K562 (cell line): ENCODE measurements at regions not wholly inside any gene's neighbourhood (a gene's known extent, or its start where the extent isn't known, plus 50 kb on each side); places are given as distances from the start of the nearest gene placed in this dataset.
A peak's percentile ranks its signal among the peaks of the same experiment; 100 is the strongest.

ENCODE experiments used
- ATAC-seq: fragments of 200-7000 bp; cut with Tn5 transposase; 3 replicates; pipeline ENCODE4 v1.9.1; 2020; ENCODE audit warnings: moderate library complexity
- BruUV-seq: library from RNA; stranded (reverse); fragments of 400-500 nt; replicated peaks from 2 replicates; lab custom pipeline; 2021; lab: Mats Ljungman, UMichigan
- CTCF ChIA-PET: fragments of 300-600 bp; formaldehyde crosslinking; extraction: SDS; loops from one replicate; lab custom pipeline; 2021; ENCODE audit warnings: low intra/inter-chr PET ratio; lab: Yijun Ruan, JAX
- POLR2A ChIA-PET: fragments of 300-600, 350-650 bp; sonication (Branson Sonifier 250); formaldehyde crosslinking; extraction: SDS; loops from one replicate; lab custom pipeline; 2021; ENCODE audit warnings: antibody characterized with exemption, inconsistent platforms; lab: Yijun Ruan, JAX
- DNase-seq, 4 experiments: peaks; one replicate each; pipeline versions ENCODE4 v3.0.0 to v3.0.0-alpha.2; 2011 to 2018; ENCODE audit warnings: low spot score in 3 of 4, mixed read lengths in 3 of 4; ENCODE audit errors: extremely low read depth in 1 of 4
- FAIRE-seq: peaks from 2 replicates; lab custom pipeline; 2011; peaks lifted over from hg19 to GRCh38; lab: Jason Lieb, UNC
- H2AFZ ChIP-seq: 2 replicates; pipeline ENCODE4 v1.6.0; 2011; ENCODE audit warnings: low read depth, low read length, control low read depth, inconsistent platforms
- H3K27ac ChIP-seq: fragments of 200-600 bp; 3 replicates; pipeline ENCODE4 v1.8.0; 2011; ENCODE audit warnings: low read depth, mild to moderate bottlenecking, control low read depth, inconsistent platforms, low read length, moderate library complexity, mixed read lengths; ENCODE audit errors: extremely low read depth
- H3K27me3 ChIP-seq, 2 experiments: fragments of 300-600 bp in 1 of 2; 2 replicates in 1 of 2; 3 replicates in 1 of 2; pipeline versions ENCODE4 v1.6.0 to v1.8.0; 2011; ENCODE audit warnings: inconsistent platforms in 2 of 2, low read length in 2 of 2, mild to moderate bottlenecking in 1 of 2, mixed read lengths in 1 of 2, moderate library complexity in 1 of 2; ENCODE audit not compliant: control insufficient read depth in 2 of 2, insufficient read depth in 2 of 2
- H3K36me3 ChIP-seq: fragments of 300-600 bp; 3 replicates; pipeline ENCODE4 v1.8.0; 2011; ENCODE audit warnings: mild to moderate bottlenecking, low read length, inconsistent platforms; ENCODE audit not compliant: control insufficient read depth, insufficient read depth
- H3K4me1 ChIP-seq, 2 experiments: fragments of 200-600 bp in 1 of 2; replicated peaks in 1 of 2; 2 replicates in 1 of 2; 3 replicates in 1 of 2; pipeline versions ENCODE4 v1.5.1 to v1.8.0; 2011; ENCODE audit warnings: inconsistent platforms in 2 of 2, low read length in 2 of 2, mild to moderate bottlenecking in 1 of 2, mixed read lengths in 1 of 2, moderate library complexity in 1 of 2; ENCODE audit not compliant: control insufficient read depth in 2 of 2, insufficient read depth in 2 of 2
- H3K4me2 ChIP-seq: 2 replicates; pipeline ENCODE4 v1.6.1; 2011; ENCODE audit warnings: low read length, control low read depth, inconsistent platforms, mixed read lengths; ENCODE audit not compliant: insufficient read depth
- H3K4me3 ChIP-seq: fragments of 200-600 bp; sonication (generic), shearing (Covaris generic); 2 replicates; pipeline ENCODE4 v1.5.1; 2016; ENCODE audit warnings: control low read depth, inconsistent platforms
- H3K79me2 ChIP-seq: fragments of 200-600 bp; 3 replicates; pipeline ENCODE4 v1.8.0; 2011; ENCODE audit warnings: low read length, inconsistent platforms; ENCODE audit not compliant: control insufficient read depth, insufficient read depth
- H3K9ac ChIP-seq, 2 experiments: 2 replicates each; pipeline versions ENCODE4 v1.6.0 to v1.6.1; 2011; ENCODE audit warnings: low read depth in 2 of 2, low read length in 2 of 2, control low read depth in 1 of 2, inconsistent platforms in 1 of 2, mild to moderate bottlenecking in 1 of 2, mixed read lengths in 1 of 2; ENCODE audit not compliant: insufficient read depth in 1 of 2
- H3K9me1 ChIP-seq: one replicate; pipeline ENCODE4 v1.6.0; 2011; ENCODE audit warnings: inconsistent platforms, mild to moderate bottlenecking, low read length, moderate library complexity; ENCODE audit not compliant: control insufficient read depth, insufficient read depth
- H3K9me3 ChIP-seq: replicated peaks from 2 replicates; pipeline ENCODE4 v1.5.1; 2011; ENCODE audit warnings: low read depth, low read length, inconsistent platforms; ENCODE audit not compliant: control insufficient read depth, insufficient read depth
- H4K20me1 ChIP-seq: replicated peaks from 2 replicates; pipeline ENCODE4 v1.6.1; 2011; ENCODE audit warnings: low read length, inconsistent platforms, mixed read lengths; ENCODE audit not compliant: control insufficient read depth, insufficient read depth
- BMI1 ChIP-seq: fragments of 150-350 bp; IDR thresholded peaks from 2 replicates; pipeline ENCODE4 v1.6.1; 2014; ENCODE audit warnings: low read length
- ILK ChIP-seq: fragments of 450-650 bp; IDR thresholded peaks from 2 replicates; pipeline ENCODE4 v1.6.1; 2016; ENCODE audit warnings: missing genetic modification characterization, low read depth, mild to moderate bottlenecking, missing compliant biosample characterization, moderate library complexity, borderline replicate concordance
- MTA1 ChIP-seq: fragments of 450-650 bp; IDR thresholded peaks from 2 replicates; pipeline ENCODE4 v1.6.1; 2017; ENCODE audit warnings: borderline replicate concordance
- RAD21 ChIP-seq, 2 experiments: fragments of 250-450 bp in 1 of 2; fragments of 450-650 bp in 1 of 2; sonication (Bioruptor Pico) in 1 of 2; formaldehyde crosslinking in 1 of 2; IDR thresholded peaks in 1 of 2; conservative IDR thresholded peaks in 1 of 2; 2 replicates each; pipeline versions ENCODE4 v1.4.0 to v1.8.0; 2020 to 2022; ENCODE audit warnings: mild to moderate bottlenecking in 2 of 2, moderate library complexity in 1 of 2
- RBM25 ChIP-seq: fragments of 200-400 bp; formaldehyde crosslinking; IDR thresholded peaks from 2 replicates; pipeline ENCODE4 v1.6.1; 2018; ENCODE audit warnings: low read length, low read depth, moderate library complexity; ENCODE audit not compliant: severe bottlenecking
- VEZF1 ChIP-seq: fragments of 200-800 bp; sonication (Bioruptor generic); IDR thresholded peaks from 2 replicates; pipeline ENCODE4 v1.6.1; 2017; ENCODE audit warnings: missing genetic modification characterization, missing compliant biosample characterization
- ZNF740 ChIP-seq, 3 experiments: fragments of 200-800 bp in 1 of 3; sonication (Bioruptor generic) in 1 of 3; sonication (generic) in 1 of 3; formaldehyde crosslinking in 1 of 3; IDR thresholded peaks; 2 replicates each; pipeline versions ENCODE4 v1.6.1 to v1.8.0; 2016 to 2022; ENCODE audit warnings: mild to moderate bottlenecking in 2 of 3, missing compliant biosample characterization in 2 of 3, missing genetic modification characterization in 2 of 3, missing genetic modification reagents in 1 of 3
- WGBS: fragments of 100-300 bp; shearing (Covaris generic); methylation state at CpG from one replicate; pipeline ENCODE4 v1.1.6; 2016; ENCODE audit warnings: low coverage, mixed read lengths; ENCODE audit not compliant: insufficient coverage; ENCODE audit errors: missing lambda C conversion rate; 5-methylcytosine and 5-hydroxymethylcytosine counted together
- in situ Hi-C: fragments of 300-500 bp; cut with MboI; formaldehyde crosslinking; loops from 4 replicates; pipeline ENCODE4 v1.15.0; 2018; ENCODE audit warnings: inconsistent platforms, mixed read lengths
- intact Hi-C: fragments of 100-400 bp; cut with micrococcal nuclease; formaldehyde crosslinking; loops from 2 replicates; pipeline ENCODE4 v1.14.2; 2022

- TF ChIP-seq ZNF740 (CRISPR knock-in tag; IDR thresholded peaks at IDR 0.05) (no peak), ZNF740 (tag; IDR thresholded peaks at IDR 0.05) (peak in 1 of 2 experiments; percentile 63; a peak in 1 of 4 replicates), RAD21 (CRISPR knock-in tag; conservative IDR thresholded peaks at IDR 0.05 in 1 of 2, IDR thresholded peaks at IDR 0.05 in 1 of 2) (peak; percentile 77), VEZF1 (peak; percentile 78), BMI1 (0 out of 2 replicates have a peak, but pooled peaks have one; percentile 33)
Measured at GRCh38 chr4:17324386-17324830, 187.5 kb downstream of the QDPR start (continued).

GRCh38 chr4:17323554-17324385 is 188.1 kb downstream of the QDPR start:
- POLR2A ChIA-PET, result no interaction called here
- no peaks in the 10 kb centered on the region for H3K4me1 ChIP-seq
- H3K9ac ChIP-seq, result no peak overlapping the region
- no TSS peak for BruUV-seq
- no peak overlapping the region for H3K4me2 ChIP-seq
- H3K9me3 ChIP-seq, result no peaks in the 10 kb centered on the region
- no peaks in the 10 kb centered on the region for H3K36me3 ChIP-seq
- H4K20me1 ChIP-seq, result 0 out of 2 replicates have a peak, but pooled peaks cover 3% of the 10 kb centered on the region
- FAIRE-seq (no peak), ATAC-seq (no peak), DNase-seq (no peak)
- 6% methylated on average over 10 of the region's 10 CpGs for WGBS
- H3K79me2 ChIP-seq, result no peaks in the 10 kb centered on the region
- no peak overlapping the region for H3K4me3 ChIP-seq
- in situ Hi-C loops (no loop called here), intact Hi-C loops (loop anchor here (2.0 to 10.0 kb wide), 5 partner anchors 151 to 1031 kb away; no protein-coding TSS in a partner anchor)
- no peak overlapping the region for H2AFZ ChIP-seq
- CTCF ChIA-PET, result interaction anchor here (1.8 kb wide), 1 partner anchor 407 kb away, joined by 6 read pairs; no protein-coding TSS in a partner anchor
- no peak overlapping the region for H3K27ac ChIP-seq
- H3K27me3 ChIP-seq, result no peaks in the 10 kb centered on the region
- H3K9me1 ChIP-seq, result no peaks in the 10 kb centered on the region
- no peak for TF ChIP-seq ILK (tag)
- TF ChIP-seq RBM25, result no peak
- TF ChIP-seq MTA1, result no peak
